HG03196 (cell line): ENCODE measurements at regions not wholly inside any gene's neighbourhood (a gene's known extent, or its start where the extent isn't known, plus 50 kb on each side); places are given as distances from the start of the nearest gene placed in this dataset.

ENCODE experiments used
- ATAC-seq: cut with Tn5 transposase; IDR thresholded peaks from one replicate; pipeline ENCODE4 v1.9.1; 2021; ENCODE audit not compliant: unreplicated experiment

DNA sequence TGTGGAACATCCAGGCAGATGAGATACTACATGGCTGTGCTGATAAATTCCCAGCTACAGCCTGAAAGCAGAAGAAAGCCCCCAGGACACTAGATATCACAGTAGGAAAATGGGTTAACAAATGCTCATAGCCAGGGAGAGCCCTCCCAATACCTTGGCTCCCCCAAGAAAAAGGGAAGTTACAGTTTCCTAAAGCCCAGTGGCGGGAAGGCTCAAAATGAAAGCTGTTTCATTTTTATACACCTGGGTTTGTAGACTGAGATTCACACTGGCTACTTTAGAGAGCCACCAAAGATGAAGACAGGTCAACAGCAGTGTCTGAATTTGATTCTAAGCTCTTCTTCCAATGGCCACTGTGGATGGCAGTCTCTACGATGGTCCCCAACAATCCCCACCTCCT, 55.0 kb upstream of the TOPAZ1 start:
- no peak for ATAC-seq
